Activated CD4-positive, alpha-beta T cell treated with anti-CD3 and anti-CD28 coated beads, Interleukin-2, amount 10 ng/mL, durations not matched to agents 7 days and 5 days (primary cell): ENCODE measurements at regions not wholly inside any gene's neighbourhood (a gene's known extent, or its start where the extent isn't known, plus 50 kb on each side); places are given as distances from the start of the nearest gene placed in this dataset.
A peak's percentile ranks its signal among the peaks of the same experiment; 100 is the strongest.

Experiments
- CTCF ChIA-PET: fragments of 350-600 bp; sonication (Branson Sonifier 250); formaldehyde crosslinking; loops from one replicate; lab custom pipeline; 2021; ENCODE audit warnings: antibody characterized with exemption; lab: Charles Lee
- POLR2A ChIA-PET: fragments of 350-600 bp; sonication (Branson Sonifier 250); formaldehyde crosslinking; loops from one replicate; lab custom pipeline; 2021; ENCODE audit warnings: antibody characterized with exemption; lab: Charles Lee
- DNase-seq: peaks from one replicate; pipeline ENCODE4 v3.0.0-alpha.2; 2020
- H3K27ac Mint-ChIP-seq: one replicate; pipeline ENCODE4 v1.8.0; 2021; ENCODE audit warnings: mild to moderate bottlenecking, moderate library complexity, mixed read lengths
- H3K27me3 Mint-ChIP-seq: one replicate; pipeline ENCODE4 v1.8.0; 2021; ENCODE audit warnings: mixed read lengths
- H3K36me3 Mint-ChIP-seq: one replicate; pipeline ENCODE4 v1.8.0; 2021; ENCODE audit warnings: low read depth, mixed read lengths
- H3K4me1 Mint-ChIP-seq: one replicate; pipeline ENCODE4 v1.8.0; 2021; ENCODE audit warnings: mixed read lengths
- H3K4me3 Mint-ChIP-seq: one replicate; pipeline ENCODE4 v1.8.0; 2021; ENCODE audit warnings: mild to moderate bottlenecking, moderate library complexity, mixed read lengths
- H3K9me3 Mint-ChIP-seq: one replicate; pipeline ENCODE4 v1.8.0; 2021; ENCODE audit warnings: mixed read lengths

DNA sequence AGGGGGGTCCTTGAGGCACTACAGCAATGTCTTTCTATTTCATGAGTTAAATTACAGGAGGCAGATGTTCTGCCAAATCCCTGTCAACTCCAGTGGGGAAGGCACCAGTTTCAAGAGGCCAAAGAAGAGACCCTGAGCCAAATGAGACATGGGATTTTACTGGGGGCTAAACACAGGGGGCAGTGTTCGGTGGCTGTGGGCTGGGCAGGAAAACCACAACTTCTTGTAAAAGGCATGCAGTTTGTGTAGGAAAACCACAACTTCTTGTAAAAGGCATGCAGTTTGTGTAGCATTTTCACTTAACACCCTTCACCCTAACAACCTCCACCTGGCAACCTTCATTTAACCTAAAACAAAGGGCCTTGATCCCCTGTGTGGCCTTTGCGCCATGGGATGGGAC lies 61.0 kb downstream of the POLR2M start:
- peaks cover 26% of the 10 kb centered on the region for H3K4me1 Mint-ChIP-seq
- H3K4me3 Mint-ChIP-seq: no peak overlapping the region
- no peak for DNase-seq
- ChIA-PET CTCF (no interaction called here), POLR2A (no interaction called here)
- peaks cover 2% of the 10 kb centered on the region for H3K36me3 Mint-ChIP-seq
- H3K27ac Mint-ChIP-seq: peak overlapping the region; percentile 17
- H3K9me3 Mint-ChIP-seq: no peaks in the 10 kb centered on the region
- H3K27me3 Mint-ChIP-seq: peaks cover 9% of the 10 kb centered on the region

DNA sequence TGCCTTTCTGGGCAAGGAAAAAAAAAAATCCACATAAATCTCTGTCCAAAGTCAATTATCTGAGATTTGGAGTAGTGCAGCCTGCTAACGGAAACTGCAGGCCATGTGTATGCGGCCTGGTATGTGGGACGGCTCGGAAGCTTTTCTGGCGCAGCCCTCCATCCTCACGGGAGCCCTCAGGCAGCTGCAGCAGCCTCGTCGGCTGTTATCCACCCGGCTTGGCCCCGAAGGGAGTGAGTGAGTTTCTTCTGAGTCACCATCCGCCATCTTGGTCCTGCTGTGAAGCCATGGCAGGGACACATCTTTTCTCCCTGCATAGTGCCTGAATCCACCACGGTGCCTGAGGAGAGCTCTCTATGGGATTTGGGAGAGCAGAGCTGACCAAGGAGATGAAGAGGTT lies 62.8 kb downstream of the POLR2M start:
- H3K27me3 Mint-ChIP-seq: peaks cover 2% of the 10 kb centered on the region

DNA sequence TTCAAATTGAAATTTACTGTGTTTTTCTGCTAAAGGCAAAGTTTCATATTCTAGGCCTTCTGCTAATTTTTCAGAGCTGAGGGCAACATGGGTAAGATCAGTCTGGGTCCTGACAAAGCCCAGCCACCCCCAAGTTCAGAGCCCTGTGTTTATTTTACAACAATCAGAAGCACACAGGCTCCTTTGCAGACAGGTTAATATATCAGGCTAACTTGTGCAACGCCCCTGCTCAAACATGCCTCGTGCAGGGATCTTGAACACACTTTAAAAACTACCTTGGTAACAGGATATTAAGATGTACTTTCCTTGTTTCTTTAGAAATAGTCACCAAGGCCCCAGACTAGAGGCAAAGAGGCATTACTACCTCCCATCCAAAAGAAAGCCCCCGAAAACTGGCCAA lies 64.0 kb downstream of the POLR2M start:
- Mint-ChIP-seq H3K4me1 (peaks cover 36% of the 10 kb centered on the region), H3K4me3 (no peak overlapping the region), H3K9me3 (peaks cover 2% of the 10 kb centered on the region), H3K36me3 (peaks cover 2% of the 10 kb centered on the region), H3K27me3 (peaks cover 3% of the 10 kb centered on the region), H3K27ac (no peak overlapping the region)
- POLR2A ChIA-PET: no interaction called here
- CTCF ChIA-PET: no interaction called here
- DNase-seq: no peak

More for the DNA sequence above, 62.8 kb downstream of the POLR2M start:
- Mint-ChIP-seq H3K36me3 (peaks cover 2% of the 10 kb centered on the region), H3K9me3 (no peaks in the 10 kb centered on the region), H3K4me3 (no peak overlapping the region), H3K27ac (no peak overlapping the region), H3K4me1 (peaks cover 34% of the 10 kb centered on the region)
- no peak for DNase-seq
- POLR2A ChIA-PET: no interaction called here
- CTCF ChIA-PET: no interaction called here

DNA sequence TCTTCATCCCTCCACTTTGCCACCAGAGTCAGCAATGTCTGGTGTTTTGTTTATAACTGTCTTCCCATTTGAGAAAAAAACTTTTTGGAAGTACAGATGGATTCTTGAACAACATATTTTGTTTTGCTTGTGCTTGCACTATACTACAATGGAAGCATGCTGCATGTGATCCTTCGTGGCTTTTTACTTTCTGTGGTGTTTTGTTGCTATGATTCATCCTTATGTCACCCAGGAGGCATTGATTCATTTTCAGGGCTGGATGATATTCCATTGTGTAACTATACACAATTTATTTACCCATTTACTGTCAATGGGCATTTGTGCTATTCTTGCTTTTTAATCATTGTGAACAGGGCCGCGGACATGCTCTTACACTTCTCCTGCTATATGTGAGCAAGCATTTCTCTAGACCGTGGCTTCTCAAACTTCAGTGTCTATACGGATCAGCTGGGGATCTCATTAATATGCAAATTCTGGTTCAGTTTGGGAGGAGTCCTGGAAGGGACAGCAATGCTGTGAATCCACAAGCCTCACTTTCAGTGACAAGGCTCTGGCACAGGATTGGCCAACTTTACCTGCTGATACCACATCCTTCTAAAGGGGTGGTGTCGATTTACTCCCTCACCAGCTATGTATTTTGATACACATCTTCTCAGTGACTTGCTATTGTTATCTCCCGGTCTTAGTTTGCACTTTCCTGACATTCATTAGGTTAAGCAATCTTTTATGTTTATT lies 65.9 kb downstream of the POLR2M start:
- DNase-seq: no peak
- H3K36me3 Mint-ChIP-seq: peaks cover 1% of the 10 kb centered on the region
- peaks cover 4% of the 10 kb centered on the region for H3K9me3 Mint-ChIP-seq
- peaks cover 2% of the 10 kb centered on the region for H3K27me3 Mint-ChIP-seq
- CTCF ChIA-PET: no interaction called here
- POLR2A ChIA-PET: no interaction called here
- no peak overlapping the region for H3K4me3 Mint-ChIP-seq
- H3K4me1 Mint-ChIP-seq: peaks cover 41% of the 10 kb centered on the region
- no peak overlapping the region for H3K27ac Mint-ChIP-seq

DNA sequence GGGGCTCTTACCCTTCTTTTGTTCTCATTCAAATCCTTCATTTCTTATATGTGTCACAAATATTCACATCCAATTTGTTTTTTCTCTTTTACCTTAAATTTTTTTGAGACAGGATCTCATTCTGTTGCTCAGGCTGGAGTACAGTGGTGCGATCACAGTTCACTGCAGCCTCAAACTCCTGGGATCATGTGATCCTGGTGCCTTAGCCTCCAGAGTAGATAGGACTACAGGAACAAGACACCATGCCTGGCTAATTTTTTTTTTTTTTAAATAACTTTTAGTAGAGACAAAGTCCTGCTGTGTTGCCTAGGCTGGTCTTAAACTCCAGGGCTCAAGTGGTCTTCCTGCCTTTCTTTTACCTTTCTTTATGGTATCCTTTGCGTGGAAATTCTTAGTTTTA lies 66.5 kb downstream of the POLR2M start:
- peaks cover 2% of the 10 kb centered on the region for H3K27me3 Mint-ChIP-seq
- H3K27ac Mint-ChIP-seq: no peak overlapping the region
- no peak overlapping the region for H3K4me3 Mint-ChIP-seq
- no peak for DNase-seq
- CTCF ChIA-PET: no interaction called here
- H3K36me3 Mint-ChIP-seq: peaks cover 1% of the 10 kb centered on the region
- H3K4me1 Mint-ChIP-seq: peaks cover 41% of the 10 kb centered on the region
- H3K9me3 Mint-ChIP-seq: peaks cover 4% of the 10 kb centered on the region
- POLR2A ChIA-PET: no interaction called here

DNA sequence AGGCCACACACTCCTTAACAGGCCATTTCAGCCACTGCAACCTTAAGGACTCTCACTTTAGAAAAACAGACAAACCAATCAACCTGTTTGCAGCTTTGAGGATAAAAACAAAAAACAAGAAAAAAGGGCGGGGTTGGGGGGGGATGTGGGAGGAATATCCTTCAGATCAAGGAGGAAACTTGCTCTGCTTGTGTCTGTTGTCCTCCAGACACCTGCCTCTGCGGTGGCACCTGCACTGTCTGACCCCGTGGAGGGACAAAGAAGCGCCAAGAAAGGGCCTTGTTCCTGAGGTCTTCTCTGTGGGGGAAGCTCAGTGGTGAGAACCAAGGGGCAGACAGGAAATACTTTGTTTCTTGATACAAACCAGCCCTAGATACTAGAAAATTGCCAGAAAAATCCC lies 70.5 kb downstream of the POLR2M start:
- POLR2A ChIA-PET: no interaction called here
- Mint-ChIP-seq H3K9me3 (peaks cover 8% of the 10 kb centered on the region), H3K27ac (peak overlapping the region; percentile 79), H3K4me3 (peak overlapping the region; percentile 17), H3K27me3 (peaks cover 2% of the 10 kb centered on the region), H3K36me3 (peaks cover 3% of the 10 kb centered on the region), H3K4me1 (peaks cover 63% of the 10 kb centered on the region)
- DNase-seq: peak; percentile 51
- CTCF ChIA-PET: interaction anchor here (0.6 to 1.4 kb wide), 2 partner anchors 14 to 346 kb away, joined by 3 to 5 read pairs; no protein-coding TSS in a partner anchor

DNA sequence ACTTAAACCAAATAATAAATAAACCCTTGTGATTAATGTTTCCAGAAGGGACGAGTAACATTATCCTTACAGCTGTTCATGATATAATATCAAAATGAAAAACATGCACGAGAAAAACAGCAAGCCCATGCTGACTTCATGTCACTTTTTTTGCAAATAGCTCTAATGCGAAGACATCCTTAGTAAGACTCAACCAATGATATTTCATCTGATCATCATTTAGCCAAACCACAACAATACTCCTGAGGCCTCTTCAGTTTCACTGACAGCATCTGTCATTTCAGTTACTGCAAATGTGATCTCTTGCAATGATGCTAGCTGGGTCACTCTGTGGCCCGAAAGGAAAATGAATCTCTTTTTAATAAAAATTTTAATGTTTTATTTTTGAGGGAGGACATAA lies 74.0 kb downstream of the POLR2M start:
- peaks cover 5% of the 10 kb centered on the region for H3K9me3 Mint-ChIP-seq
- H3K27me3 Mint-ChIP-seq: no peaks in the 10 kb centered on the region

DNA sequence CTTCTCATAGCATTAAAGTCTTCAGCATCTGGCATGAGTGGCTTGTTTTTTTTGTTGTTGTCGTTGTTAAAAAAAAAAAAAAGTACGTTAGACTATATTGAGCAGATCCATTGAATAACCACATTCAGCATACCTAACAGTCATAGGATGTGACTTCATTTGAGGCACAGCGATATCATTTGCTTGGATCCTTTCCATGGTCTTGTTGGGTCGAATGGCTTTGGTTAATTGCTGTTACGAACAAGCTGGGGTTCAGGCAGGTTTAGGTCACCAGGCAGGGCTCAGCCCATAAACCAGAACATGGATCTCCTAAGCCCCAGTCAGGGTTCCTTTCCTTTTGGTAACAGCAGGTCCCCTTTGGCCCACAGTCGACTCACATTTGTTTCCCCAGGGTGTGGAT lies 76.2 kb downstream of the POLR2M start:
- Mint-ChIP-seq H3K36me3 (peaks cover 2% of the 10 kb centered on the region), H3K27me3 (peaks cover 4% of the 10 kb centered on the region), H3K27ac (no peak overlapping the region), H3K9me3 (peaks cover 3% of the 10 kb centered on the region), H3K4me3 (no peak overlapping the region), H3K4me1 (peaks cover 46% of the 10 kb centered on the region)
- DNase-seq: no peak
- CTCF ChIA-PET: no interaction called here
- POLR2A ChIA-PET: no interaction called here

More for the DNA sequence above, 74.0 kb downstream of the POLR2M start:
- Mint-ChIP-seq H3K36me3 (peaks cover 3% of the 10 kb centered on the region), H3K4me1 (peaks cover 57% of the 10 kb centered on the region), H3K27ac (peak overlapping the region; percentile 41), H3K4me3 (no peak overlapping the region)
- POLR2A ChIA-PET: no interaction called here
- DNase-seq: no peak
- CTCF ChIA-PET: no interaction called here

DNA sequence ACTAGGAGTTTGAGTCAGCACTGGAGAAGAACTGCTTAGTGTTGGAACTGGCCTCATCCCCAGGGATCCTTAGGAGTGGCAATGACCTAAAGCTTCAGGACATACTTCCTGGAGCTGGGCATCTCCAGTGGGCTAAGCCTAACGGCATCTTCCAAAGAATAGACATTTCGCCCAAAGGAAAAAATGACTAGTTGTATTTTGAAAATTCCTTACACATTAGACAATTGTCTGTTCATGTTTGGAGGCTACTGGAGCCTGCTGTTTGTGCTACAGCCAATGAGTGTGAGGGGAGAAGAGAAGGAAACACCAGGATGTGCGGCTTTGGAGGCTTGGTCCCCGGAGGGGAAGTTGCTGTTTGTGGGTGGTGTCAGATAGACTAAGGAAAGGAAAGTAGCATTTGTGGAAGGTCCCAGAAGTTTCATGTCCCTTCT lies 77.6 kb downstream of the POLR2M start:
- H3K9me3 Mint-ChIP-seq: peaks cover 1% of the 10 kb centered on the region
- H3K4me1 Mint-ChIP-seq: peaks cover 34% of the 10 kb centered on the region
- H3K4me3 Mint-ChIP-seq: no peak overlapping the region
- DNase-seq: no peak
- ChIA-PET POLR2A (no interaction called here), CTCF (no interaction called here)
- H3K27me3 Mint-ChIP-seq: peaks cover 10% of the 10 kb centered on the region
- peaks cover under 1% of the 10 kb centered on the region for H3K36me3 Mint-ChIP-seq
- no peak overlapping the region for H3K27ac Mint-ChIP-seq

DNA sequence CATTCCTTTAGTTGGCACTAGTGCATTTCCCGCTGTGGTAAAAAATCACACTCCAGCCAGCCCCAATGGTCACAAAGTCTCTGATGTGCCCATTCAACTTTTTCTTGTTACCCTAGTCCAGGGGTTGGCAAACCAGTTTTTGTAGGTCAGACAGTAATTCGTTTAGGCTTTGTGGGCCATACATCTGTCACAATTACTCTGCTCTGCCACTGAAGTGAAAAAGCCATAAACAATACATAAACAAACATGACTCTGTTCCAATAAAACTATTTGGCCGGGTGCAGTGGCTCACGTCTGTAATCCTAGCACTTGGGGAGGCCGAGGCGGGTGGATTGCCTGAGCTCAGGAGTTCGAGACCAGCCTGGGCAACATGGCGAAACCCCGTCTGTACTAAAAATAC lies 78.5 kb downstream of the POLR2M start:
- no peak for DNase-seq
- H3K36me3 Mint-ChIP-seq: no peaks in the 10 kb centered on the region
- ChIA-PET CTCF (no interaction called here), POLR2A (no interaction called here)
- H3K9me3 Mint-ChIP-seq: no peaks in the 10 kb centered on the region
- peaks cover 10% of the 10 kb centered on the region for H3K27me3 Mint-ChIP-seq
- H3K27ac Mint-ChIP-seq: no peak overlapping the region
- H3K4me3 Mint-ChIP-seq: no peak overlapping the region
- H3K4me1 Mint-ChIP-seq: peaks cover 29% of the 10 kb centered on the region

DNA sequence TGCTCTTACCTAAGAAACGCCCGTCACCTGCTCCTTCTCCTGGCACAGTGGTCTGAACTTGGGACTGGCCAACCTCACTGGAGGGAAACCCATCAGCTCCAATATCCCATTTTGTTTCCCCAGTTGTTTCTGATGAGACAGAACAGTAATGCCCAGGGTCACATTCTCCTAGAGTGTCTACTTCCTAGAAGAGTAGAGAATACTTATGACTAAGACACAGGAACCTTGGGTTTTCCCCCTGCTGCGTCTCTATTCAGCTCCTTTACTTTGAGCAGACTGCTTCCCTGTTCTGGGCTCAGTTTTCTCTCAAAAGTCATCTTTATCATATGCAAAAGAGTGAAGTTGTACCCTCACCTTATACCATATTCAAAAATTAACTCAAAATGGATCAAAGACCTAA lies 79.4 kb downstream of the POLR2M start:
- no peaks in the 10 kb centered on the region for H3K9me3 Mint-ChIP-seq
- POLR2A ChIA-PET: no interaction called here
- H3K4me3 Mint-ChIP-seq: no peak overlapping the region
- no peak for DNase-seq
- peaks cover 10% of the 10 kb centered on the region for H3K27me3 Mint-ChIP-seq
- no peaks in the 10 kb centered on the region for H3K36me3 Mint-ChIP-seq
- no peak overlapping the region for H3K27ac Mint-ChIP-seq
- H3K4me1 Mint-ChIP-seq: peaks cover 21% of the 10 kb centered on the region
- CTCF ChIA-PET: no interaction called here

DNA sequence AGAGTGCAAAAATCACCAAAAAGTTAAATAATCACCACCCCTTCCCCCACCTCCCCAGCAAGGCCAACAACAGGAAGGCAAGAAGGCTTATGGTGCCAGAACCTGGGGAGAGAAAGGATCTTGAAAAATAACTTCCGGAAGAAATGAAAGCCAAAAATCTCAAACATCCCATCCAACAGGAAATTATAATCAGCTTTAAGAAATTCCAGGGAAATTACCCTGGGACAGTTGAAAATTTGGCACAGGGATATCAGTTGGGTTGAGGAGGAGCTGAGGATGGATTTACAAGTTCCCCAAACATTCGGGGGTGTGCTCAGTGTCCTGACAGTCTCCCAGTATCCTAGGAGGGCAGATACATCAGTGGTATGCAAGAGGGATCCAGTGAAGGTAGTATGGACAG lies 82.7 kb downstream of the POLR2M start:
- ChIA-PET POLR2A (no interaction called here), CTCF (no interaction called here)
- peaks cover 13% of the 10 kb centered on the region for H3K27me3 Mint-ChIP-seq
- peaks cover 8% of the 10 kb centered on the region for H3K4me1 Mint-ChIP-seq
- no peaks in the 10 kb centered on the region for H3K9me3 Mint-ChIP-seq
- no peak overlapping the region for H3K4me3 Mint-ChIP-seq
- H3K27ac Mint-ChIP-seq: no peak overlapping the region
- no peak for DNase-seq
- no peaks in the 10 kb centered on the region for H3K36me3 Mint-ChIP-seq

DNA sequence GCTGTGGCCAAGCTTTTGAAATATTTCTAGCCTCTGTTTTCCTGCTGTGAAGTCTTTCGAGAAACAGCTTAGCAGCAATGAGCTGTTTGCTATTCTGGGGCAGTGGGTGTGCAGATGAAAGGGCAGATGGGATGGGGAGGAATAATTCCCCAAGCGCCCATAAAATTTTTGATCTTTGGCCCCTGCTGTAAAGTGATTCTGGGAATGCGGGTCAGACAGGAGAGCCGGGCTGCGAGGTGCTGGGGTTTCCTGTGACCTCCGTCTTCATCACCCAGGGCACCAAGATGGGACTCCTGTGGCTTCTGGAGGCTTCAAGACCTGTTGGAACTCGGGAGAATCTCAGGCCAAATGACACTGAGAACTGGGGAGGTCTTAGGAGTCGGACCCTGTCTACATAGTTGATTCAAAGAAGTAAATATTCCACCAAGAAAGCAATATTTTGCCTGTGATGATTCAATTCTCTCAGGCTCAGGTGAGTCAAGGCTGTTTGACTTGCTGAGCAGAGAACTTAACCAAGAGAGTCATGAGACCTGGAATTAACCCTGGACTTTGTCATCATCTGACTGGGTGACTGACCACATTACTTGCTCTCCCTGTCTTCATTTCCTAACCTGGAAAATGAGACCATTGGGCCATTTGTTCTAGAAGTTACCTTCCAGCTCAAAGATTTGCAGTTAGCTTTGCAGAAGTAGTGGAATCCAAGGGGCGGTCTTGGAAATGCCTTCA lies 86.4 kb downstream of the POLR2M start:
- Mint-ChIP-seq H3K27ac (no peak overlapping the region), H3K27me3 (peaks cover 8% of the 10 kb centered on the region), H3K4me3 (no peak overlapping the region), H3K36me3 (no peaks in the 10 kb centered on the region), H3K9me3 (no peaks in the 10 kb centered on the region), H3K4me1 (peaks cover 2% of the 10 kb centered on the region)
- ChIA-PET CTCF (no interaction called here), POLR2A (no interaction called here)
- DNase-seq: no peak
